ENCODE measurements at regions not wholly inside any gene's neighbourhood (a gene's known extent, or its start where the extent isn't known, plus 50 kb on each side); places are given as distances from the start of the nearest gene placed in this dataset.
A peak's percentile ranks its signal among the peaks of the same experiment; 100 is the strongest.

DNA sequence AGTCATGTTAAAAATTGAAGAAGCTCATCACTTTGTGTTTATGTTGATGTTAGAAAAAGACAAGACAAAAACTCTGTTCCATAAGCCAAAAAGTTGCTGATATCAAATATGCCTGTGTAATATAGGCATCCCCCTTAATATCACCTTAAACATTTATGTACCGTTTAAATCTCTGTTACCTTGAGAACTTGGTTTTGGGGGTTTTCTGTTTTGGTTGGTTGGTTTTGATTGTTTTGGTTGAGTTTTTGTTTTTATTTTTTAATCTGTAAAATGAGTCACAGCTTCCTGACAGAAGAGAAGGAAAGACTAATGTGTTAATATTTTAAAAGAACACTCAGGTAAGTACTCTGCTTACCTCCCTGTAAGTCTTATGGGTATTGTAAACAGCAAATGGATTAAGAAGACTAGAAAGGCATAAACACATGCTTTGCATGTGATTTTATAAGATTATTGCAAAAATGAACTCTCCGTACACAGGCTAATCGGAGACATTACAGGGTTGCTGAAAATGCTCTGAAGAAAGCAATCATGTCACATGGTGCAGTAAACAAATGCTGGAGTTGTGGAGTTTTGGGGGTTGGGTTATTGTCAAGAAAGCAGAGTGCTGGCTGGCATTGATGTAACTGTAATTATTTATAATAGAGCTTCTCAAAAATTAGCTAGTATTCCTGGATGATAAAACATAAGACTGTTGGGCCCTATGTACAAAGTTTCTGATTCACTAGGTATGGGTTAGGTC, 69.5 kb upstream of the MBNL1 start:
- intact Hi-C loops (cut with DNase I) = loop anchor here (2.0 to 5.0 kb wide), 2 partner anchors 63 to 70 kb away; partner anchors contain the start of gene MBNL1 (in 1 of the 2)
- 64 to 92% (median 80%) methylated on average over 3 of the region's 3 CpGs for WGBS, 3 donors
- ATAC-seq (peak in 3 of 4 donors; percentile 39 to 48 (median 42)), DNase-seq (no peak)
- peaks cover 43% of the 10 kb centered on the region for H3K4me1 ChIP-seq
- TF ChIP-seq, protein P1, sequence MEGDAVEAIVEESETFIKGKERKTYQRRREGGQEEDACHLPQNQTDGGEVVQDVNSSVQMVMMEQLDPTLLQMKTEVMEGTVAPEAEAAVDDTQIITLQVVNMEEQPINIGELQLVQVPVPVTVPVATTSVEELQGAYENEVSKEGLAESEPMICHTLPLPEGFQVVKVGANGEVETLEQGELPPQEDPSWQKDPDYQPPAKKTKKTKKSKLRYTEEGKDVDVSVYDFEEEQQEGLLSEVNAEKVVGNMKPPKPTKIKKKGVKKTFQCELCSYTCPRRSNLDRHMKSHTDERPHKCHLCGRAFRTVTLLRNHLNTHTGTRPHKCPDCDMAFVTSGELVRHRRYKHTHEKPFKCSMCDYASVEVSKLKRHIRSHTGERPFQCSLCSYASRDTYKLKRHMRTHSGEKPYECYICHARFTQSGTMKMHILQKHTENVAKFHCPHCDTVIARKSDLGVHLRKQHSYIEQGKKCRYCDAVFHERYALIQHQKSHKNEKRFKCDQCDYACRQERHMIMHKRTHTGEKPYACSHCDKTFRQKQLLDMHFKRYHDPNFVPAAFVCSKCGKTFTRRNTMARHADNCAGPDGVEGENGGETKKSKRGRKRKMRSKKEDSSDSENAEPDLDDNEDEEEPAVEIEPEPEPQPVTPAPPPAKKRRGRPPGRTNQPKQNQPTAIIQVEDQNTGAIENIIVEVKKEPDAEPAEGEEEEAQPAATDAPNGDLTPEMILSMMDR (IDR thresholded peaks at IDR 0.05) = no peak
- no peaks in the 10 kb centered on the region for H3K36me3 ChIP-seq (ENCODE audit: insufficient read depth in 1 of 2, low read depth in 1 of 2)
- H3K4me3 ChIP-seq = peak overlapping the region; percentile 62
- H3K9me3 ChIP-seq = no peaks in the 10 kb centered on the region
- no peaks in the 10 kb centered on the region for H3K27me3 ChIP-seq (ENCODE audit: insufficient read depth in 3 of 3, low read length in 2 of 3)
- H3K27ac ChIP-seq = peak overlapping the region; percentile 86

DNA sequence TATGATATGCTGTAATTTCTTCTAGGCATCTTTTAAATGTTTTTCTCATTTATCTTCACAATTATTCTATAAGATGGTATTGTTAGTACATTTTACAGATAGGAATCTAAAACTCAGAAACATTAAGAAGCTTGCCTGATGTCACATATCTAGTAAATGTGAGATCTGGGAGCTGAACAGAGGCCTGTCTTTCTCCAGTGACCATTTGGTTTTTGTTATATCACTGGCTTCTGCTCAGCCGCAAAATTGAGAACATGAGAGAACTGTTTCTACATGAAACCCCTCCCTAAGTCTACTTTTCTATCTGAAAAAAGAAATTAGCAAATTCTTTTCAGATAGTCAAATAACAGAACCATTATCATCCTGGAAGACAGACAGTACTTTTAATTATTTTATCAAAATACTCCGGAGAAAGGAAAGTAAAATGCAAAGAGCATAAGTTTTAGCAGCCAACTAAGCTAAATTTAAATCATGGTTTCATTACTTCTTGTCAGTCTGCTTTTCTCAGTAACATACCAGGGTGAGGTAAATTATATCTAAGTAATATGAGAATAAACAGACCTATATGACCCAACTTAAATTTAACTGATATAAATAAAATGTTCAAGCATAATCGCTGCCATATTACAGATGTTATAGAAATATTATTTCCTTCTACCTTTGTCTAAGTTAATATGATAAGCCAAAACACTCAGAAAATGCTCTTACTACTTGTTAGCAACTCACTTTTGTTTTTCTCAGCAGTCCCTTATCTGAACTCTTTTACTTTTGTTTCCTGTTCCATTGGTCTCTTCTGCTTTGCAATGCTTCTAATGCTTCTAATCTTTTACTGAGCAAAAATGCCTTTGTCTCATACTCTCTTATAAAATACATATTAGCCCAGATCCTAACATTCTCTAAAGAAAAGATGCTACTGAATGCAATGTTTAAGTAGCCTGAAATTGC, 68.0 kb upstream of the MBNL1 start:
- TF ChIP-seq, protein P1 (IDR thresholded peaks at IDR 0.05) = no peak
- ATAC-seq = peak in 2 of 4 donors; percentile 39 to 41
- DNase-seq = no peak

DNA sequence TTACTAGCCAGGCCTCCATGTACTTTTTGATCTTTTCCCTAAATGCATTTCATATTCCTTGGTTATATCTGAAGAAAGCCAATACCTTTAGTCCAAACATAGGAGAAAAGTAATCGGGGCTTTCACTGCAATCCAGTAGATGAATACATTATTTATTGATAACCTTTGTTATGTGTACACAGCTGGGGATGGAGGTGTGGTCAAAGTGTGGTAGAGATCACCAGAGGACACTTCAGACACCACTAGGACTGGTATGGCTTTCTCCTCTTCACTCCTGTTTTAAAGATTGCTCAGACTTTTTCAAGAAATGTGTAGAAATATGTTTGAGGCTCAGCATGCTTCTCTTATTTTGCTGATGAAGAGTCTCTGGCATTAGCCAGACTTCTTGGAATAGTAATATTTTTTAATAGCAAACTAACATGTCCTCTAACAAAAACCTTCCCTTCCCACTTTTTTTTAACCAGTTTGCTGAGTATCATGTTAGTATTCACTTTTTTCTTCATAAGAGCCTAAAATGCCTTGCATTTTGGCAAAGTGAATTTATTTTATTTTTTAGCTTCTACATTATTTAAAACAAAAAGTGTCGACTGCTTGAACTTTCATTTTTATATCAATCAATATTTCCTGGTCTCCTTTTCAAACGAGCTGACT, 65.6 kb upstream of the MBNL1 start:
- Histone ChIP-seq H3K27ac (peak overlapping the region; percentile 86), H3K36me3 (ENCODE audit: insufficient read depth in 1 of 2, low read depth in 1 of 2) (no peaks in the 10 kb centered on the region), H3K4me3 (peak overlapping the region; percentile 61), H3K27me3 (ENCODE audit: insufficient read depth in 3 of 3, low read length in 2 of 3) (no peaks in the 10 kb centered on the region), H3K9me3 (no peaks in the 10 kb centered on the region), H3K4me1 (peaks cover 45% of the 10 kb centered on the region)
- TF ChIP-seq, protein P1 (IDR thresholded peaks at IDR 0.05) = no peak
- intact Hi-C loops (cut with DNase I) = no loop called here
- ATAC-seq = peak in 1 of 4 donors; percentile 48
- WGBS, 3 donors = 44 to 66% (median 51%) methylated on average over 3 of the region's 3 CpGs
- no peak for DNase-seq

More for the DNA sequence above, 68.0 kb upstream of the MBNL1 start:
- H3K9me3 ChIP-seq = no peaks in the 10 kb centered on the region
- intact Hi-C loops (cut with DNase I) = no loop called here
- H3K36me3 ChIP-seq (ENCODE audit: insufficient read depth in 1 of 2, low read depth in 1 of 2) = no peaks in the 10 kb centered on the region
- H3K4me1 ChIP-seq = peaks cover 54% of the 10 kb centered on the region
- H3K27me3 ChIP-seq (ENCODE audit: insufficient read depth in 3 of 3, low read length in 2 of 3) = no peaks in the 10 kb centered on the region
- H3K4me3 ChIP-seq = peak overlapping the region; percentile 62
- 19 to 48% (median 21%) methylated on average over 3 of the region's 3 CpGs for WGBS, 3 donors
- peak overlapping the region; percentile 86 for H3K27ac ChIP-seq

DNA sequence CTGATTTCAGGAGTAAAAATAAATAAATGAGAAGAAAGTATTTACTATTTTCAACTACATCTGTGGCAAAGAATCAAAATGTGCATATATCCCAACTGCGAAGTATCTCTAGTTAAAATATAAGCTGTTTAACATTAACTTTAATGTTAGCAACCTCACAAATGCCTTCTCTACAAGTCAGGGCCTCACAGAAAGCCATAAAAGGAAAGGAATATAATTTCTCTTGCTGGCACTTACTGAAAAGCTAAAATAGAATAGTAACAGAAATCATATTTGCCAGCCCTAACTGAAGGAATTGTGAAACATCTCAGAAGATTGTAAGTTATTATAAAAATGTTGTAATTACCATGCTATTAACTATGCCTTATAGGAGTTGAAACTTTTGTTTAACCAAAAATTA, 65.1 kb upstream of the MBNL1 start:
- Histone ChIP-seq H3K4me3 (peak overlapping the region; percentile 61), H3K27ac (peak overlapping the region; percentile 86), H3K9me3 (no peaks in the 10 kb centered on the region), H3K36me3 (ENCODE audit: insufficient read depth in 1 of 2, low read depth in 1 of 2) (no peaks in the 10 kb centered on the region), H3K27me3 (ENCODE audit: insufficient read depth in 3 of 3, low read length in 2 of 3) (no peaks in the 10 kb centered on the region), H3K4me1 (peaks cover 39% of the 10 kb centered on the region)
- intact Hi-C loops (cut with DNase I) = no loop called here
- DNase-seq (no peak), ATAC-seq (no peak)
- TF ChIP-seq, protein P1 (IDR thresholded peaks at IDR 0.05) = no peak
- WGBS, 3 donors = 71 to 85% (median 83%) methylated on average over 1 of the region's 1 CpG
